Keratinocyte (primary cell): ENCODE measurements at regions not wholly inside any gene's neighbourhood (a gene's known extent, or its start where the extent isn't known, plus 50 kb on each side); places are given as distances from the start of the nearest gene placed in this dataset.

ENCODE experiments used
- EZH2 ChIP-seq: IDR thresholded peaks from one replicate; pipeline ENCODE4 v1.6.1; 2012; ENCODE audit warnings: inconsistent platforms, mild to moderate bottlenecking, low read length, moderate library complexity
- TF ChIP-seq, protein P1 (sequence below), 3 experiments: IDR thresholded peaks in 1 of 3; conservative IDR thresholded peaks in 1 of 3; optimal IDR thresholded peaks in 1 of 3; 2 replicates in 2 of 3; 3 replicates in 1 of 3; pipeline versions ENCODE3 to v1.5.1; 2011; ENCODE audit warnings: low read length in 3 of 3, mild to moderate bottlenecking in 3 of 3, moderate library complexity in 2 of 3, control low read depth in 1 of 3, inconsistent platforms in 1 of 3; ENCODE audit not compliant: insufficient read depth in 2 of 3; ENCODE audit errors: extremely low read depth in 1 of 3

DNA sequence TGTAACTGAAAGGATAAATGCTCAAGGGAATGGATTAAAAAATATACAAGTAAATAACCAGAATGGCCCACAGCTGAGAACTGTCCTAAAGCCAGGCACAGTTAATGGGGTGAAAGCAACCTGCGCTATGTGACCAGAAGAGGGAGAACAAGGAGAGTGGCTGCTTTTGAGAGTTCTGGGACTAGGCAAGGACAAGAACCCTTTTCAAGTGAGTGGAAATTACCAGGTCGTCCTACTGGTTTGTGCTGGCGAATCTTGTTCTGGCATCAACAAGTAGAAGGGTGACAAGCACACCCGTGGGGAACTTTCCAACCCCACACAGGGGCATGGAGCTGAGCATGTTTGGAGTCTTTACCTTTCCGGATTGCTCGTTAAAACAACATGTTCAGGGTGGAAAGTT lies 82.8 kb downstream of the TMEM17 start:
- TF ChIP-seq, protein P1, sequence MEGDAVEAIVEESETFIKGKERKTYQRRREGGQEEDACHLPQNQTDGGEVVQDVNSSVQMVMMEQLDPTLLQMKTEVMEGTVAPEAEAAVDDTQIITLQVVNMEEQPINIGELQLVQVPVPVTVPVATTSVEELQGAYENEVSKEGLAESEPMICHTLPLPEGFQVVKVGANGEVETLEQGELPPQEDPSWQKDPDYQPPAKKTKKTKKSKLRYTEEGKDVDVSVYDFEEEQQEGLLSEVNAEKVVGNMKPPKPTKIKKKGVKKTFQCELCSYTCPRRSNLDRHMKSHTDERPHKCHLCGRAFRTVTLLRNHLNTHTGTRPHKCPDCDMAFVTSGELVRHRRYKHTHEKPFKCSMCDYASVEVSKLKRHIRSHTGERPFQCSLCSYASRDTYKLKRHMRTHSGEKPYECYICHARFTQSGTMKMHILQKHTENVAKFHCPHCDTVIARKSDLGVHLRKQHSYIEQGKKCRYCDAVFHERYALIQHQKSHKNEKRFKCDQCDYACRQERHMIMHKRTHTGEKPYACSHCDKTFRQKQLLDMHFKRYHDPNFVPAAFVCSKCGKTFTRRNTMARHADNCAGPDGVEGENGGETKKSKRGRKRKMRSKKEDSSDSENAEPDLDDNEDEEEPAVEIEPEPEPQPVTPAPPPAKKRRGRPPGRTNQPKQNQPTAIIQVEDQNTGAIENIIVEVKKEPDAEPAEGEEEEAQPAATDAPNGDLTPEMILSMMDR (optimal IDR thresholded peaks at IDR 0.05 in 1 of 3, IDR thresholded peaks at IDR 0.05 in 1 of 3, conservative IDR thresholded peaks at IDR 0.05 in 1 of 3; ENCODE audit: extremely low read depth in 1 of 3, insufficient read depth in 2 of 3, low read length in 3 of 3): peak; percentile 57 to 74 (median 64)
- no peak for TF ChIP-seq EZH2
